NB4 (cell line): ENCODE measurements at regions not wholly inside any gene's neighbourhood (a gene's known extent, or its start where the extent isn't known, plus 50 kb on each side); places are given as distances from the start of the nearest gene placed in this dataset.

Source experiments
- MYC ChIP-seq: IDR thresholded peaks from 2 replicates; pipeline ENCODE4 v1.6.1; 2011; ENCODE audit warnings: low read depth, low read length
- POLR2A ChIP-seq: IDR thresholded peaks from 2 replicates; pipeline ENCODE4 v1.6.1; 2011; ENCODE audit warnings: mild to moderate bottlenecking; ENCODE audit not compliant: insufficient read length; ENCODE audit errors: extremely low read depth
- TF ChIP-seq, protein P1 (sequence below): IDR thresholded peaks from 2 replicates; pipeline ENCODE4 v1.6.1; 2011; ENCODE audit warnings: low read depth, low read length
- TF ChIP-seq, protein P2 (sequence below): IDR thresholded peaks from one replicate; pipeline ENCODE4 v1.5.1; 2012; ENCODE audit warnings: low read depth, low read length

GRCh38 chr9:115715666-115716065 lies 437.9 kb upstream of the PAPPA start:
- no peak for TF ChIP-seq POLR2A
- TF ChIP-seq MYC: no peak
- TF ChIP-seq, protein P1, sequence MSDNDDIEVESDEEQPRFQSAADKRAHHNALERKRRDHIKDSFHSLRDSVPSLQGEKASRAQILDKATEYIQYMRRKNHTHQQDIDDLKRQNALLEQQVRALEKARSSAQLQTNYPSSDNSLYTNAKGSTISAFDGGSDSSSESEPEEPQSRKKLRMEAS: no peak
- TF ChIP-seq, protein P2, sequence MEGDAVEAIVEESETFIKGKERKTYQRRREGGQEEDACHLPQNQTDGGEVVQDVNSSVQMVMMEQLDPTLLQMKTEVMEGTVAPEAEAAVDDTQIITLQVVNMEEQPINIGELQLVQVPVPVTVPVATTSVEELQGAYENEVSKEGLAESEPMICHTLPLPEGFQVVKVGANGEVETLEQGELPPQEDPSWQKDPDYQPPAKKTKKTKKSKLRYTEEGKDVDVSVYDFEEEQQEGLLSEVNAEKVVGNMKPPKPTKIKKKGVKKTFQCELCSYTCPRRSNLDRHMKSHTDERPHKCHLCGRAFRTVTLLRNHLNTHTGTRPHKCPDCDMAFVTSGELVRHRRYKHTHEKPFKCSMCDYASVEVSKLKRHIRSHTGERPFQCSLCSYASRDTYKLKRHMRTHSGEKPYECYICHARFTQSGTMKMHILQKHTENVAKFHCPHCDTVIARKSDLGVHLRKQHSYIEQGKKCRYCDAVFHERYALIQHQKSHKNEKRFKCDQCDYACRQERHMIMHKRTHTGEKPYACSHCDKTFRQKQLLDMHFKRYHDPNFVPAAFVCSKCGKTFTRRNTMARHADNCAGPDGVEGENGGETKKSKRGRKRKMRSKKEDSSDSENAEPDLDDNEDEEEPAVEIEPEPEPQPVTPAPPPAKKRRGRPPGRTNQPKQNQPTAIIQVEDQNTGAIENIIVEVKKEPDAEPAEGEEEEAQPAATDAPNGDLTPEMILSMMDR: no peak
